GM21381 (cell line): ENCODE measurements at regions not wholly inside any gene's neighbourhood (a gene's known extent, or its start where the extent isn't known, plus 50 kb on each side); places are given as distances from the start of the nearest gene placed in this dataset.
"Not testable (repeated sequence)": the region's sequence is repeated elsewhere in the genome, so short reads cannot be mapped to it uniquely, and the experiment has no call there.

Experiments
- ATAC-seq: cut with Tn5 transposase; IDR thresholded peaks from one replicate; pipeline ENCODE4 v1.9.1; 2021; ENCODE audit warnings: mild to moderate bottlenecking, moderate library complexity; ENCODE audit not compliant: unreplicated experiment

DNA sequence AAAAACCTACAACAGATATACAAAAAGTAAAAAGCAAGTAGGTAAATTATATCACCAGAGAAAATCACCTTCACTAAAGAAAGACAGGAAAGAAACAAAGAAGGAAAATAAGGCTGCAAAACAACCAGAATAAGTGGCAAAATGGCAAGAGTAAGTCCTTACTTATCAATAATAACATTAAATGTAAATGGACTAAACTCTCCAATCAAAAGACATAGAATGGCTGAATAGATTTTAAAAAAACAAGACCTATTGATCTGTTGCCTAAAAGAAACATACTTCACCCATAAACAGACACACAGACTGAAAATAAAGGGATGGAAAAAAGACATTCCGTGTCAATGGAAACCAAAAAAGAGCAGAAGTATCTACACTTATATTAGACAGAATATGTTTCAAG, 695.7 kb upstream of the FAT3 start:
- ATAC-seq, result no peak

DNA sequence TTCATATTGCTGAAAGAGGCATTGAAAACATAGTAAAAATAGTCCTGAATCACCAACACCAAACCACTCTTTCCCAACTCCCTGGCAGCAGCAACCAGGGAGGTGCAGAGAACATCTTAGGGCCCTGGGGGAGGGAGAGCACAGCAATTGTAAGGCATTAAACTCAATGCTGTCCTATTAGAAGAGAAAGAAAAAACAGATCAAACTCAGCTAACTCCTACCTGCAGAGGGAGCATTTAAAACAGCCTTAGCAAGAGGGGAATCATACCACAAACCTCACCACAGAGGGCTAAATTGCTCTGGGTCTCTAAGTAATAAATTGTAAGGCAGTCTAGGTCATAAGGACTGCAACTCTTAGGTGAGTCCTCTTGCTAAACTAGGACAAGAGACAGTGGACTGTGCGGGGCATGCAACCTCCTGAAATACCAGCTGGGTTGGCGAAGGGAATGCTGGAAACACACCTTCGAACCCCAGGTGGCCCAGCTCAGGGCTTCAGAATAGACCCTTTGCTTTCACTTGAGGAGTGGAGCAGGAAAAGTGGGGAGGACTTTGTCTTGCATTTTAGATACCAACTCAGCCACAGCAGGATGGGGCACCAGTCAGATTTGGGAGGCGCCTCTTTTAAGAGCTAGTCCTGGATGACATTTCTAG, 697.1 kb upstream of the FAT3 start:
- ATAC-seq, result no peak

DNA sequence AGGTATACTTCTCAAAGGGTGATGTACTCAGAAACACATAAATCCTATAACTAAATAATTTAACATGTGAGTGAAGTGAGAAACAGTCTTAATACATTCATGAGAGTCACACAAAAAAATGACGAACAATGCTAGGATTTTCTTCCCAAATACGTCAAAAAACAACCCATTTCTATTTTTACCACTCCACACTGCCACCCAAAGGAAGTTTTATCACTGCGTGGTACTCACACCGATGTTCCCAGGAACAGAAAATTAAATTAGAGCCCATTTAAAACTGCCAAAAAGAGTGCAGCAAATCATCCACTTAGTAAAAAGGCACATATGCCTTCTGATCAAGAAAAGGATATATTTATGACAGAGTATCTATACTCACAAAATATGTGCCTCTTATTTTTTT, 710.9 kb upstream of the FAT3 start:
- ATAC-seq, result no peak

DNA sequence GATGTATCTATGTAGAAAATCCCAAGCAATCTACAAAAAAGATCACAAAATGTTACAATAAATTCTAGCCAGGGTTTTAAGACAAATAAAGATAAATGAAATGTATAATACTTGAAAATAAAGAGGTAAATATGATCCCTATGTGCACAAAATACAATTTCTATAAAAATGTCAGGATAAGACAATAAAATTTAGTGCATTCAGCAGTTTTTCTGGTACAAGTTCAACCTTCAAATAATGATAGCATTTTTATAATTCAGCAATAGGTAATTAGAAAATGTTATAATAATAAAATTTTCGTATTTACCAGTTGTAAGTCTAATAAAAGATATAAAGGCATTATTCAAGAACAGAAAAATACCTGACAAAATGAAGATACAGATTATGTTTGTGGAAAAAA, 726.8 kb upstream of the FAT3 start:
- ATAC-seq, result no peak

DNA sequence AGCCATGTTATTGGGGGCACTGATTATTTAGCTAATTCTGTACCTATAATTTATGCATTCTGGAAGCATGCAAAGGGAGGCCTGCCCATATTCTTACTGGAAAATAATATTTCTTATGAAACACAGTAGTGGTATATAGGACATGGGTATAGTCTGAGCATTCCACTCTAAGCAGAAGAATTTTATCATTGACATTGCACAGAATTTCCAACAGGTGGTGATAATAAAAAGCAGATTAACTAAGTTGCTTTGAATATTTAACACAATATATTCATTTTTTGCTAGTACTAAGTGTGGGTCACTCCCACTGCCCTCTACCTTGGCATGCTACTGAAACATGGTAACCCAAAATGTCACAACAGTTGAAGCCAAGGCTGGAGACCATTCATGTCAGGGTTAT, 728.8 kb upstream of the FAT3 start:
- no peak for ATAC-seq

DNA sequence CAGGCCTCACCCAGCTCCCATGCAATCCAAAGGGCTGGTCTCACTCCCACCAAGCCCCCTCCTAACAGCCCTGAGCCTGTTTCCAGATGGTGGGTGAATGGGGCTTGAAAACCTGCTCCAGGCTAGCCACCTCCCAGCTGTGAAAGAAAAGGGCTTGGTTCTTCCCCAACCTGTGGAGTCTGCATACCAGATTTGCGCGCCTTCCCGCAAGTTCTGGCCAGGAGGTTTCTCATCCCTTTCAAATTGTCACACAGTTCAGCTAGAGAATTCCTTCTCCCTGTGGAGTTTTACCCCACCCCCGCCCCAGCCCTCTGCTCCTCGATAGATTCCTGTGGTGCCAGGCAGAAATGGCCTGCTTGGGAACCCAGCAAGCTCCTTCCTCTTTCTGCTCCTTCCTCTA, 734.6 kb upstream of the FAT3 start:
- no peak for ATAC-seq

DNA sequence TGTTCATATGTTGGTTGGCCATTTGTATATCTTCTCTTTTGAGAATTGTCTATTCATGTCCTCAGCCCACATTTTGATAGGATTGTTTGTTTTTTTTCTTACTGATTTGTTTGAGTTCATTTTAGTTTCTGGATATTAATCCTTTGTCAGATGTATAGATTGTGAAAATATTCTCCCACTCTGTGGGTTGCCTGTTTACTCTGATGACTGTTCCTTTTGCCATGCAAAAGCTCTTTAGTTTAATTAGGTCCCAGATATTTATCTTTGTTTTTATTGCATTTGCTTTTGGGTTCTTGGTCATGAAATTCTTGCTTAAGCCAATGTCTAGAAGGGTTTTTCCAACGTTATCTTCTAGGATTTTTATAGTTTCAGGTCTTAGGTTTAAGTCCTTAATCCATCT, 740.7 kb upstream of the FAT3 start:
- not testable (repeated sequence) for ATAC-seq

DNA sequence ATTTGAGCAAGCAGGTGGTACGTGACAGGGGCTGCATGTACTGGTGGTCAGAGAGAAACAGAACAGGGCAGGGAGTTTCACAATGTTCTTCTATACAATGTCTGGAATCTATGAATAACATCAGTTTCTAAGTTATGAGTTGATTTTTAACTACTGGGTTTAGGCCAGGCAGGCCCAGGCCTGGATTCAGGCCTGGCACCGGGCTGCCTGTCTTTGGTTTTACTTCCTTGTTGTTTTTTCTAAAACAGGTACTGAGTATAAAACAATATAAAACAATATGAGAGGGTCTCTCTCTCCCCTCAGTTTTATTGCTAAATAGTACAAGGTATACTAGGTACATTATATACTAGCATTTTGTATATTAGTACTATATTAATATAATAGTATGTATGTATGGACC, 742.7 kb upstream of the FAT3 start:
- not testable (repeated sequence) for ATAC-seq

GRCh38 chr11:91470656-91471055, 754.0 kb upstream of the FAT3 start:
- ATAC-seq, result no peak

DNA sequence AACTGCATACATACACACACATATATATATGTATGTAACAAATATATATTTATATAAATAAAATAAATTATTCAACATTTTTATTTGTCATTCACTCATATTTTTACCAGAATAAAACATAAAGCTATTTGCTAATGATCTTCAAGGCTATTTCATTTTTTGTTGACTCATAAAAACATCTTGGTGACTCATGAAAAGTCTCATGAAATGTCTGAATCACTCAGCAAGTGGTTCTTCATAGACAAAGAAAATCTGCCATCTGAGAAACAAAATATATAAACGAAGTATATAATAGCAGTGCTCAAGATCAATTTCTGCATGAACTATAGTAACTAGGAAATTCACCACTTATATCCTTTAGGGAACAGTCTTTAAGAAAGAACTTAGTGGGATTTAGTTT, 764.8 kb upstream of the FAT3 start:
- no peak for ATAC-seq

- ATAC-seq, result no peak
These were observed 778.4 kb upstream of the FAT3 start for GRCh38 chr11:91446267-91446666.

DNA sequence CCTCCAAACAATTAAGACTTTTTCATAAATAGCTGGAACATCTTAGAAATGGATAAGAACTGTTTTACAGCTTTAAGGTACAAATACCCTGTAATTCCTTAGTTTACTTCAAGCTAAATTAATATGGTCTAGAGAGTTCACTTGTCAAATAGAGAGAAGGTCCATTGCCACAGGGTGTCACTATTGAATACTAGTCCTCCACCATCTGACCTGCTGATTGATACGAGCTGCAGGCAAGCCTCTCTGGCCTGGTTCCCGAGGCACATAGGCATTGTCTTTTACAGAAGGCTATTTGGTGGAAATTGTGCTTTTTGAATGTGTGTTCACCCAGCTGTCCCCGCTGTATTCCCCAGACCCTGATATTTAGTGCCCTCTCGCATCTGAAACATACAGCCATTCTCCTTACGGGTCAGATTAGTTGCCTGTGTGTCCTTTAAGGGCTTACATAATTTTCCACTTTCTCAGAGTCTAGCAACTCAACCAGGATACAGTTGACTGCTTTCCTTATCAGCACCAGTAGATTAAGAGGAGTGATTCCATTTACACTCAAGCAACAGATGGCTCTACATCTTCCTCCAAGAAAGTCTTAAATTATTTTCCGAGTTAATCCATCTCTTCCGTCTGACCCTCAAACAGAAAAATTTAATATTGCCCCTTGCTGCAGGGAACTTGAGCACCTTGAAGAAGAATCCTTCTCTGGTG, 788.8 kb upstream of the FAT3 start:
- ATAC-seq, result no peak

DNA sequence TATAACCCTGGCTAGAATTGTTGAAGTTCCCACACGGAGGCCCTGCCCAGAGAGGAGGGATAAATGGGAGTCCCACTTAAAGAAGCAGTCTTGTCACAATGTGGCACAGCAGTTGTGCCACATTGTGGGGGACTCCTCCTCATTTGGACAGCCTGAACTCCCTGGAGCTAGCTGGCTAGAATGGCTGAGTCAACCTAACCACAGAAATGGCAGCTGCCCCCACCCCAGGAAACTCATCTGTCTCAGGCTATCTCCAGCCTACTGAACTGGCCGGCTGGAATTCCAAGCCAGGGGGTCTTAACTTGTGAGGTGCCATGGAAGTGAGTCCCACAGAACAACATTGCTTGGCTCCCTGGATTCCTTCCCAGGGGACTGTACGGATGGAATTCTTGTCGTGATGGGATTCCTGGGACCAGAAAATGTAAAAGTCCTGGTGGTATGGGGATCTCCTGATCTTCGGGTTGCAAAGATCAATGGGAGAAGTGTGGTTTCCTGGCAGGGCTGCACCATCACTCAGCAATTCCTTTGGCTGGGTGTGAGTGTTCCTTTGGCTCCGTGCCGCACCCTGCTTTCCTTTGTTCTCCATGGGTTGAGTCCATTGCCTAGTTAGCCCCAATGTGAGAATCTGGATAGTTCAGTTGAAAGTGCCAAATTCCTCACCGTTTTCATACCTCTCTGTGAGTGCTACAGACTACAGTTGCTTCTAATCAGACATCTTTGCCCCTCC, 791.2 kb upstream of the FAT3 start:
- ATAC-seq, result no peak

DNA sequence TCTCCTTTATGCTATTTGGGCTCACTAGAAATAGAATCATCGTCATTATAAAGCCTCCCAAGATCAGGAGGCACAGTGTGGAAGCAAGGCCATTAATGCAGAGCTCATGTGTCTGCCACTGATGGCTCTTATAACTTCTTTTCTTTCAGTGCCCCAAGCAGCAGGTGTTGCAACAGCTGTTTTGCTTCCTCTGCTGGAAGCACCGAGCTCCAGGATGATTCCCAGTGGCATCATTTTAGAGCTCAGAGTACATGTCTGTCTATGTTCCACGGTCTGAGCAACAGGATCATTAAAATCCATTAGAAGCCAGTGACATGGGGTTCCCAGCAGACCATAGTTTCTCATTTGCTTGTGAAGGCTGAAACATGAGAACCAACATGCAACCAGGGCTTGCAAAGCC, 803.0 kb upstream of the FAT3 start:
- ATAC-seq, result no peak

DNA sequence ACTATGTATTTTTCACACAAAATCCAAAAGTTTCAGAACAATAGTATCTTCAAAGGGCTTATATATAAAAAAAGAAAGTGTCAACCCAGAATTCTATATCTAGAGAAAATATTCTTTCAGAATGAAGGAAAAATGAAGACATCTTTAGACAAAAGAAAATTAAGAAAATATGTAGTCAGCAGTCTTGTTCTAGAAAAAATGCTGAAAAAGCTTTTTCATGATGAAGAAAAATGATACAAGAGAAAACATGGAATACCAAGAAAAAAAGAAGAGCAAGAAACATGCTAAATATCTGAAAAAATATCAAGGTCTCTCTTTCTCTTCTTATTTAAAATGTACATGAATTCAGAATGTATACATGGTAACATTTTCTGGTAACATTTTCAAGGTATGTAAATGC, 816.8 kb upstream of the FAT3 start:
- ATAC-seq, result no peak

GRCh38 chr11:91406009-91406408, 818.6 kb upstream of the FAT3 start:
- no peak for ATAC-seq

GRCh38 chr11:91404344-91404743, 820.3 kb upstream of the FAT3 start:
- ATAC-seq, result no peak

DNA sequence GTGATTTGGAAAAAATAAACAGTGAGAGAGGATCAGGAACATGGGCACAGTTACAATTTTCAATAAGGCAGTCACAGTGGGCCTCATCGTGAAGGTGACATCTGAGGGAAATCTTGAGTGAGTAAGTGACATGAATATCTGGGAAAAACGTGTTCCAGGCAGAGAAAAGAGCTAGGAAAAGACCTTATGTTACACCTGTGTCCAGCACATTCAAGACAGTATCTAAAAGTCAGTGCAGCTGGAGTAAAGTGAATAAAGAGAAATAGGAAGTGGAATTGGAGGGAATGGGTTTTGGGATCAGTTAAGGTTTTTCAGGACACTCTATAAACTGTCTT, 827.5 kb upstream of the FAT3 start:
- no peak for ATAC-seq

DNA sequence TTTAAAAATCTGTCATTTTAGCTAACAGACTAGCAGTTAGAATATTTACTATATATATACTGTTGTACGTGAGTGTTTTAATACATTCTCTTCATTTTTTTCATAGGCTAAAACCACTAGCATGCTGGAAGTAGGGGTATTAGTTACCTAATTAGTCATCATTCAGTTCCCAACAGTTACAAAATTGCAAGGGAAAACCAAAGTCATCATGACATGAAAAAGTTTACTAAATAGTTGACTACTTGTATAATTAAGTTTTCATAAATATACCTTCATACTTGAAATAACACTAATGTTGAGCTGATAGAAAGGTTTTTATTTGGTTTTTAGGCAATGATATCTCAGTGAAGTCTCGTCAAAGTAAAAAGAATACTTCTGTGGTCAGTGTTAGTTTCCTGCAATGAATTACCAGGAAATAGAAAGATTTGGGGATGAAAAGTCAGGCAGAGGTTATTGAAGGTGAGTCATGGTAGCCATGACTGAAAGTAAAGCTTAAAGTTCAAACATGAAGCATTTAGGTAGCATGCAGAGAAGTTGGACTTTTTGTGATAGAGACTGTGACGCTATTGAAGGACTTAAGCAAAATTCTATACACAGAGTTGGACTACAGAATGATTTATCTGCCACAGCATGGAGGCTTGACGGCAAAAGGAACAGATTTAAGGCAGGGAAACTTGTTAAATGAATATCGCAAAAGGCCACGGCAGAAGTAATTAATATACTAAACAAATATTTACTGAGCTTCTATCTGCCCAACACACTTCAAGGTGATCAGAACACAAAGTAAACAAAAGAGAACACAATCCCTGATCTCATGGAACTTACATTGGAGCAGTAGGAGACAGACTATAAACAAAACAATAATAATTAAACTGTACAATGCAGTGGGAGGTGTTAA, 828.1 kb upstream of the FAT3 start:
- no peak for ATAC-seq

DNA sequence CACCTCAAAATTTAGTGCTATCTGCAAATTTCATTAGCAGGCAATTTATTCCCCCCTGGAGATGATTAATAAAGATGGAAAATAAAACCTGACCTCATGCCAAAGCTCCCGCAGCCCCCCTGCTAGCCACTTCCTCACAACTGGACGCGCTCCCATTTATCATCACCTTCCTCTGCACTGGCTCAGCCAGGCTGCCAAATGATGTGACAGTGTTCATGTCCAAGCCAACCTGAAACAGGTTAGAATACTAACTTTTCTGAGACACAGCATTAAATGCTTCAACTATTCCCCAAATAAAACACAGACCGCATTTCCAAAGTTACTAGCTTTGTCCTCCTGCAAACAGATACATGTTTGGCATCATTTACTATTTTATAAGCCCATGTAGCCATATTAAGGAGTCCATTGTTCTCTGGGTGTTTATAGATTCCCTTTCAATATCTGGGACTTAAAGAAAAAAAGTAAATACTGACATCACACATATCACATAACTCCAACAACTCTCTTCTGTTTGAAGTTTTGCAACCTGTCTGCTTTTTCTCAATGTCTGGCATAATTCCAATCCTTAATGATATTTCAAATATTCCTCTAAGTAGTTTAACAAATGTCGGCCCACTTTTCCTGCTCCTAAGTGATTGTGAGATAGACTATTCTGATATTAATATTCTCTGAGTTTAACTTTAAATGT, 829.7 kb upstream of the FAT3 start:
- ATAC-seq, result no peak
